A673 (cell line): ENCODE measurements at regions not wholly inside any gene's neighbourhood (a gene's known extent, or its start where the extent isn't known, plus 50 kb on each side); places are given as distances from the start of the nearest gene placed in this dataset.

ENCODE experiments used
- BruUV-seq: library from RNA; stranded (reverse); fragments of 400-500 nt; replicated peaks from 2 replicates; lab custom pipeline; 2021; lab: Mats Ljungman, UMichigan
- CTCF ChIA-PET: fragments of 300-600 bp; sonication (Branson Sonifier 250); formaldehyde crosslinking; loops from one replicate; lab custom pipeline; 2022; ENCODE audit warnings: antibody characterized with exemption; lab: Charles Lee
- POLR2A ChIA-PET: fragments of 300-600 bp; sonication (Branson Sonifier 250); formaldehyde crosslinking; loops from one replicate; lab custom pipeline; 2022; ENCODE audit warnings: antibody characterized with exemption; ENCODE audit not compliant: low non-redundant PET; lab: Charles Lee
- DNase-seq: peaks from one replicate; pipeline ENCODE4 v3.0.0-alpha.2; 2015; ENCODE audit warnings: low spot score
- H3K27ac ChIP-seq: fragments of 200-600 bp; sonication (generic); 2 replicates; pipeline ENCODE4 v1.5.1; 2016; ENCODE audit warnings: mixed run types, low read depth, mild to moderate bottlenecking, mixed read lengths, antibody characterized with exemption, low read length; ENCODE audit not compliant: poor library complexity, severe bottlenecking
- H3K27me3 ChIP-seq: fragments of 200-600 bp; sonication (generic); replicated peaks from 2 replicates; pipeline ENCODE4 v1.6.1; 2017; ENCODE audit warnings: mixed run types, low read depth, mild to moderate bottlenecking, mixed read lengths, antibody characterized with exemption, low read length; ENCODE audit not compliant: insufficient read depth, poor library complexity
- H3K36me3 ChIP-seq: fragments of 200-600 bp; sonication (generic); 2 replicates; pipeline ENCODE4 v1.6.1; 2016; ENCODE audit warnings: mixed run types, mild to moderate bottlenecking, mixed read lengths, antibody characterized with exemption, low read length; ENCODE audit not compliant: insufficient read depth, poor library complexity, severe bottlenecking
- H3K4me1 ChIP-seq: fragments of 200-600 bp; sonication (generic); 2 replicates; pipeline ENCODE4 v1.6.1; 2017; ENCODE audit warnings: mixed run types, mild to moderate bottlenecking, mixed read lengths, antibody characterized with exemption, low read length; ENCODE audit not compliant: insufficient read depth, poor library complexity, severe bottlenecking
- H3K4me3 ChIP-seq: fragments of 200-600 bp; sonication (generic); 2 replicates; pipeline ENCODE4 v1.5.1; 2016; ENCODE audit warnings: low read depth, mixed run types, mild to moderate bottlenecking, mixed read lengths, low read length; ENCODE audit not compliant: poor library complexity, severe bottlenecking
- H3K9me3 ChIP-seq: fragments of 200-600 bp; sonication (generic); 2 replicates; pipeline ENCODE4 v1.6.1; 2016; ENCODE audit warnings: mixed run types, low read depth, mild to moderate bottlenecking, mixed read lengths, antibody characterized with exemption, low read length; ENCODE audit not compliant: poor library complexity, severe bottlenecking
- CTCF ChIP-seq: fragments of 300-800, 200-600 bp; sonication (generic); conservative IDR thresholded peaks from 2 replicates; pipeline ENCODE4 v1.5.1; 2017; ENCODE audit warnings: low read depth, mild to moderate bottlenecking, antibody characterized with exemption, low read length, moderate library complexity, mixed read lengths
- EZH2 ChIP-seq: fragments of 200-600 bp; sonication (generic); IDR thresholded peaks from 2 replicates; pipeline ENCODE4 v1.6.1; 2017; ENCODE audit warnings: borderline replicate concordance, low read depth, mild to moderate bottlenecking, mixed read lengths, antibody characterized with exemption, low read length; ENCODE audit not compliant: poor library complexity, severe bottlenecking
- intact Hi-C: fragments of 100-400 bp; cut with micrococcal nuclease; formaldehyde crosslinking; loops from one replicate; pipeline ENCODE4 v1.10.0; 2022; ENCODE audit not compliant: unreplicated experiment

GRCh38 chr4:152098365-152099060, 337.7 kb upstream of the GATB start:
- ChIA-PET POLR2A (no interaction called here), CTCF (no interaction called here)
- intact Hi-C loops = no loop called here

GRCh38 chr4:152097371-152097770, 336.6 kb upstream of the GATB start:
- intact Hi-C loops = no loop called here
- no peaks in the 10 kb centered on the region for H3K27me3 ChIP-seq
- H3K27ac ChIP-seq = no peak overlapping the region
- no peaks in the 10 kb centered on the region for H3K4me1 ChIP-seq
- ChIA-PET POLR2A (no interaction called here), CTCF (no interaction called here)
- no peaks in the 10 kb centered on the region for H3K36me3 ChIP-seq
- no peaks in the 10 kb centered on the region for H3K9me3 ChIP-seq
- H3K4me3 ChIP-seq = no peak overlapping the region
- TF ChIP-seq CTCF (no peak), EZH2 (no peak)
- DNase-seq = no peak
- BruUV-seq = no TSS peak

More at GRCh38 chr4:152098365-152099060, 337.7 kb upstream of the GATB start:
- Histone ChIP-seq H3K27ac (no peak overlapping the region), H3K36me3 (no peaks in the 10 kb centered on the region), H3K4me3 (no peak overlapping the region), H3K9me3 (no peaks in the 10 kb centered on the region), H3K4me1 (no peaks in the 10 kb centered on the region), H3K27me3 (no peaks in the 10 kb centered on the region)
- TF ChIP-seq EZH2 (no peak), CTCF (no peak)
- no peak for DNase-seq
- BruUV-seq = no TSS peak

- TF ChIP-seq EZH2 = no peak
- TF ChIP-seq CTCF = no peak
- CTCF ChIA-PET = no interaction called here
- POLR2A ChIA-PET = no interaction called here
- H3K36me3 ChIP-seq = no peaks in the 10 kb centered on the region
- intact Hi-C loops = no loop called here
- H3K27me3 ChIP-seq = no peaks in the 10 kb centered on the region
- H3K4me1 ChIP-seq = peaks cover 2% of the 10 kb centered on the region
- H3K4me3 ChIP-seq = no peak overlapping the region
- no peak overlapping the region for H3K27ac ChIP-seq
- BruUV-seq = no TSS peak
- no peak for DNase-seq
- H3K9me3 ChIP-seq = no peaks in the 10 kb centered on the region
These were observed 334.9 kb upstream of the GATB start for GRCh38 chr4:152095701-152096070.
